Mesothelial cell of epicardium (in vitro differentiated cells): ENCODE measurements at regions not wholly inside any gene's neighbourhood (a gene's known extent, or its start where the extent isn't known, plus 50 kb on each side); places are given as distances from the start of the nearest gene placed in this dataset.
"Not testable (repeated sequence)": the region's sequence is repeated elsewhere in the genome, so short reads cannot be mapped to it uniquely, and the experiment has no call there.

Experiments used
- DNase-seq, 2 experiments: peaks; one replicate each; pipeline ENCODE4 v3.0.0; 2021; ENCODE audit warnings: low spot score in 2 of 2; ENCODE audit not compliant: unreplicated experiment in 2 of 2
- H3K27ac Mint-ChIP-seq: 2 replicates; pipeline ENCODE4 v1.8.0; 2021; ENCODE audit warnings: mixed read lengths
- H3K27me3 Mint-ChIP-seq: 2 replicates; pipeline ENCODE4 v1.8.0; 2021; ENCODE audit warnings: low read depth, mixed read lengths
- H3K36me3 Mint-ChIP-seq: 2 replicates; pipeline ENCODE4 v1.8.0; 2021; ENCODE audit warnings: mixed read lengths
- H3K4me1 Mint-ChIP-seq: 2 replicates; pipeline ENCODE4 v1.8.0; 2021; ENCODE audit warnings: mixed read lengths
- H3K4me3 Mint-ChIP-seq: 2 replicates; pipeline ENCODE4 v1.8.0; 2021; ENCODE audit warnings: mild to moderate bottlenecking, moderate library complexity, mixed read lengths
- H3K9me3 Mint-ChIP-seq: 2 replicates; pipeline ENCODE4 v1.8.0; 2021; ENCODE audit warnings: mixed read lengths
- TF ChIP-seq, protein P1 (sequence below): fragments of 200-600 bp; sonication (generic); IDR thresholded peaks from one replicate; pipeline ENCODE4 v1.5.0; 2021; ENCODE audit warnings: antibody characterized with exemption; ENCODE audit not compliant: unreplicated experiment

DNA sequence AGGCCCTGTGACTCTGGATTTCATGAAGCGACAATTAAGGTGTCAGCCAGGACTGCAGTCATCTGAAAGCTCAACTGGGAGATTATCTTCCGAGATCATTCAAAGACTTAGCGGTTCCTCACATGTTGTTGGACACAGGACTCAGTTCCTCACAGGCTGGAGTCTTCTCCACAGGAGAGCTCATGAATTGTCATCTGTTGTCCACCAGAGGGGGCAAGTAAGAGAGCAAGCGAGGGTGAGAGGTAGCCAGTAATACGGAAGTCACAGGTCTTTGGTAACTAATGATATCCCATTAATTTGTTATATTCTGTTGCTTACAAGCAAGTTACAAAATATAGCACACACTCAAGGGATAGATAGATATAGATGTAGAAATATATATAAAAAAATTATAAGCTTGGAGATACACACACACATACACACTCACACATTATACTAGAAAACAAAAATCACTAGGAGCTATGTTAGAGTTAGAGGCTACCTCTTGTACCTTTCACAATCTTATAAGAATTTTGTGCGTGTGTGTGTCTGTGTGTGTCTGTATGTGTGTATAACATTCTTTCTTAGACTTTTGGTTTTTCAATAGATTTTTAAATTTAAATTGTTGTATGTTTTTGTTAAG is 1695.3 kb downstream of the BRINP3 start:
- no peak for DNase-seq

DNA sequence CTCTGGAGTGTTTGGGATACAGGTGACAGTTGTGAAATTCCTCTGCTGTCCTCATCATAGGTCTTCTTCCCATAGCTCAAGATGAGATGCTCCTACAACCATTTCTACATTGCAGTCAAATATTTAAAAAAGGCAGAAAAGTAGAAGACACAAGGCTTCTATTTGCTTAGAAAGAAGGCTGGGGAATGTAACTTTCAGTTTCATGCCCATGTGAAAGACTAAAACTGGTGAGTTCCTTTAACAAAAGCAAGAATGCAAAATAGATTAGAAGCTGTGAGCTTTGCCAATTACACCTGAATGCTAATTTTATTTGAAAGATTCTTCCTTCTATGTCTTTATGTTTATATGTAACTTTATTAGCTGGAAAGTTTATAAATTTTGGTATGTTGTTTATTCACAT is 1682.7 kb downstream of the BRINP3 start:
- Mint-ChIP-seq H3K4me3 (no peak overlapping the region), H3K36me3 (peaks cover 5% of the 10 kb centered on the region), H3K4me1 (no peaks in the 10 kb centered on the region), H3K9me3 (peaks cover 19% of the 10 kb centered on the region), H3K27ac (no peak overlapping the region), H3K27me3 (no peaks in the 10 kb centered on the region)
- no peak for DNase-seq
- TF ChIP-seq, protein P1, sequence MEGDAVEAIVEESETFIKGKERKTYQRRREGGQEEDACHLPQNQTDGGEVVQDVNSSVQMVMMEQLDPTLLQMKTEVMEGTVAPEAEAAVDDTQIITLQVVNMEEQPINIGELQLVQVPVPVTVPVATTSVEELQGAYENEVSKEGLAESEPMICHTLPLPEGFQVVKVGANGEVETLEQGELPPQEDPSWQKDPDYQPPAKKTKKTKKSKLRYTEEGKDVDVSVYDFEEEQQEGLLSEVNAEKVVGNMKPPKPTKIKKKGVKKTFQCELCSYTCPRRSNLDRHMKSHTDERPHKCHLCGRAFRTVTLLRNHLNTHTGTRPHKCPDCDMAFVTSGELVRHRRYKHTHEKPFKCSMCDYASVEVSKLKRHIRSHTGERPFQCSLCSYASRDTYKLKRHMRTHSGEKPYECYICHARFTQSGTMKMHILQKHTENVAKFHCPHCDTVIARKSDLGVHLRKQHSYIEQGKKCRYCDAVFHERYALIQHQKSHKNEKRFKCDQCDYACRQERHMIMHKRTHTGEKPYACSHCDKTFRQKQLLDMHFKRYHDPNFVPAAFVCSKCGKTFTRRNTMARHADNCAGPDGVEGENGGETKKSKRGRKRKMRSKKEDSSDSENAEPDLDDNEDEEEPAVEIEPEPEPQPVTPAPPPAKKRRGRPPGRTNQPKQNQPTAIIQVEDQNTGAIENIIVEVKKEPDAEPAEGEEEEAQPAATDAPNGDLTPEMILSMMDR: no peak

More for the DNA sequence above, 1695.3 kb downstream of the BRINP3 start:
- Mint-ChIP-seq H3K9me3 (peaks cover 3% of the 10 kb centered on the region), H3K27me3 (no peaks in the 10 kb centered on the region), H3K4me1 (no peaks in the 10 kb centered on the region), H3K4me3 (no peak overlapping the region), H3K36me3 (no peaks in the 10 kb centered on the region), H3K27ac (no peak overlapping the region)
- TF ChIP-seq, protein P1: peak; percentile 66

DNA sequence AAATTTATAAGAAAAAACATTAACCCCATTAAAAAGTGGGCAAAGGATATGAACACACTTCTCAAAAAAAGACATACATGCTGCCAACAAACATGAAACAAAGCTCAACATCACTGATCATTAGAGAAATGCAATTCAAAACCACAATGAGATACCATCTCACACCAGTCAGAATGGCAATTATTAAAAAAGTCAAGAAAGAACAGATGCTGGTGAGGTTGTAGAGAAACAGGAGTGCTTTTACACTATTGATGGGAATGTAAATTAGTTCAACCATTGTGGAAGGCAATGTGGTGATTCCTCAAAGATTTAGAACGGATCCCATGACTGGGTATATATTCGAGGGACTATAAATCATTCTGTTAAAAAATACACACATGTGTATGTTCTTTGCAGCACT is 1665.5 kb downstream of the BRINP3 start:
- not testable (repeated sequence) for H3K4me3 Mint-ChIP-seq, DNase-seq, H3K27ac Mint-ChIP-seq, H3K27me3 Mint-ChIP-seq
- Mint-ChIP-seq H3K9me3 (peaks cover 37% of the 10 kb centered on the region), H3K4me1 (peaks cover 10% of the 10 kb centered on the region), H3K36me3 (peaks cover 15% of the 10 kb centered on the region)

DNA sequence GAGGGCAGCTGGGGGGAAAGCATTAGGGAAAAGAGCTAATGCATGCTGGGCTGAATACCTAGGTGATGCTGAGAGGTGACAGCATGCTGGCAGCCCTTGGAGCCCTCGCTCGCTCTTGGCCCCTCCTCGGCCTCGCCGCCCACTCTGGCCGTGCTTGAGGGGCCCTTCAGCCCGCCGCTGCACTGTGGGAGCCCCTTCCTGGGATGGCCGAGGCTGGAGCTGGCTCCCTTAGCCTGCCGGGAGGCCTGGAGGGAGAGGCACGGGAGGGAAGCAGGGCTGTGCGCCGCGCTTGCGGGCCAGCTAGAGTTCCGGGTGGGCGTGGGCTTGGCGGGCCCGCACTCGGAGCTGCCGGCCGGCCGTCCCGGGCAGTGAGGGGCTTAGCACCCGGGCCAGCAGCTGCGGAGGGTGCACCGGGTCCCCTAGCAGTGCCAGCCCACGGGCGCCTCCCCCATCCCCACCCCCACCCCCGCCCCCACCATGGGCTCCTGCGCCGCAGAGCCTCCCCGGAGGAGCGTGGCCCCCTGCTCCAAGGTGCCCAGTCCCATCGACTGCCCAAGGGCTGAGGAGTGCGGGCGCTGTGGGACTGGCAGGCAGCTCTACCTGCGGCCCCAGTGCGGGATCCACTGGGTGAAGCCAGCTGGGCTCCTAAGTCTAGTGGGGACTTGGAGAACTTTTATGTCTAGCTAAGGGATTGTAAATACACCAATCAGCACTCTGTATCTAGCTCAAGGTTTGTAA is 1664.7 kb downstream of the BRINP3 start:
- H3K4me1 Mint-ChIP-seq: peaks cover 16% of the 10 kb centered on the region
- not testable (repeated sequence) for H3K4me3 Mint-ChIP-seq, DNase-seq, H3K27me3 Mint-ChIP-seq, H3K27ac Mint-ChIP-seq
- peaks cover 15% of the 10 kb centered on the region for H3K36me3 Mint-ChIP-seq
- peaks cover 35% of the 10 kb centered on the region for H3K9me3 Mint-ChIP-seq

DNA sequence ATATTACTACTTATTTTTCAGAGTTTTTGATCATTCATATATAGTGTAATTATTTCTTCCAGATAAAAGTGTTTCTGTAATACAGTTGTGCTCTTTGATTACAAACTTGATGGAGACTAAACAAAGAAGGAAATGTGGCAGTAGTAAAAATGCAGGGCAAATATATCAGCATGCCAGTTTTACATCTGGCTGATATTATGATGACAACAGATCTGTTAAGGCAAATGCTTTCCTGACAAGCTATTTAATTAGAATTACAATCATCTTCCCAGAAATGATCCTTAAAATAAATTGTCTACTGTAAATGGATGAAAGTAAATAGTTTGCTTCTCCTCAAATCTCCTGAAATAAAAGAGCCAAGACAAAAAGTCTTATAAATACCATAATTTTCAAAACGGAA is 1659.8 kb downstream of the BRINP3 start:
- Mint-ChIP-seq H3K4me1 (peaks cover 30% of the 10 kb centered on the region), H3K36me3 (no peaks in the 10 kb centered on the region), H3K27ac (no peak overlapping the region), H3K27me3 (no peaks in the 10 kb centered on the region), H3K4me3 (no peak overlapping the region), H3K9me3 (peaks cover 4% of the 10 kb centered on the region)
- DNase-seq: no peak
- TF ChIP-seq, protein P1: no peak

DNA sequence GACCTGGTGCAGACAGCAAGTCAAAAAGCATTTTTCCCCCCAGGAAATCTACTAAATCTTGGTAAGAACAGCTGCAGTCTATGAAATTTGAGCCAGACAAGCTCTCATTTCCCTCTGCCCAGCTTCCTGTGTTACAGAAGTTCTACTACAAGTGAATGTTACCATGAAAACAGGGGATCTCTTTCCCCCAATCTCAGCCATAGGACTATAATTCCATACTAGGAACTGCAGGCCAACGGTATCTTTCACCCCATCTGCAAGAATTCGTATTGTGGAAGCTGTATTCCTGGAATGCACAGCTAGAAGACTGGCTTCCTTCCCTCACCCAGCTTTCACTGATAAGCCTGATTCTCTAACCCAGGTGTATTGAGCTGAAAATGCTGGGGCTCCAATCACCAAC is 1655.4 kb downstream of the BRINP3 start:
- Mint-ChIP-seq H3K4me1 (peaks cover 20% of the 10 kb centered on the region), H3K4me3 (peak overlapping the region; percentile 44), H3K27me3 (no peaks in the 10 kb centered on the region), H3K9me3 (no peaks in the 10 kb centered on the region), H3K27ac (peak overlapping the region; percentile 35), H3K36me3 (no peaks in the 10 kb centered on the region)
- no peak for DNase-seq
- TF ChIP-seq, protein P1: no peak
